ENCODE measurements at regions not wholly inside any gene's neighbourhood (a gene's known extent, or its start where the extent isn't known, plus 50 kb on each side); places are given as distances from the start of the nearest gene placed in this dataset.

GRCh38 chr15:29490747-29491471 is 221.3 kb upstream of the NSMCE3 start:
- DNase-seq (ENCODE audit: low spot score), result no peak

- DNase-seq (ENCODE audit: low spot score), result no peak
These were observed 211.3 kb upstream of the NSMCE3 start for GRCh38 chr15:29480949-29481348.

- no peak for DNase-seq (ENCODE audit: low spot score)
These were observed 210.7 kb upstream of the NSMCE3 start for GRCh38 chr15:29480278-29480677.

- DNase-seq (ENCODE audit: low spot score), result no peak
These were observed 207.6 kb upstream of the NSMCE3 start for GRCh38 chr15:29477256-29477655.

GRCh38 chr15:29476503-29477080 is 207.0 kb upstream of the NSMCE3 start:
- DNase-seq (ENCODE audit: low spot score), result no peak

- DNase-seq (ENCODE audit: low spot score), result no peak
These were observed 205.5 kb upstream of the NSMCE3 start for GRCh38 chr15:29475096-29475495.

DNA sequence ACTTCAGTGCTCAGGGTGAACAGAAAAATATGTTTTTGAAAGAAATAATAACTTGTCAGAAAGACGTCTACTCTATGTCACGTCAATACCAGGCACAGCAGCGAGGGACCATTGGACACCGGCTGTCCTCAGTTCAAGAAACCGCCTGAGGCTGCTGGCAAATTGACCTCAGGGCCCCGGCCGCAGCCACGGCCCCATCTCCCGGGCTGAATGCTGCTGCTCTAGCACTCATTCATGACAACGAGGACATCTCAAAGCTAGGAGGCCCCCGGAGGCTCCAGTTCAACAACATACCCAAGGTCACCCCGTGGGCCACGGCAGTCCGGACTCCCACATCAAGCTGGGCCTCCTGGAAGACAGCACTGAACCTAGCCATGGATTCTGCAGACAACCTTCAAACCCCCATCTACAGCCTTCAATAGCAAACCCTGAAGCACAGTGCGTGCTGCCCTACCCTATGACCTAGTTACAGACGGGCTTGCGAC is 204.0 kb upstream of the NSMCE3 start:
- DNase-seq (ENCODE audit: low spot score), result no peak

DNA sequence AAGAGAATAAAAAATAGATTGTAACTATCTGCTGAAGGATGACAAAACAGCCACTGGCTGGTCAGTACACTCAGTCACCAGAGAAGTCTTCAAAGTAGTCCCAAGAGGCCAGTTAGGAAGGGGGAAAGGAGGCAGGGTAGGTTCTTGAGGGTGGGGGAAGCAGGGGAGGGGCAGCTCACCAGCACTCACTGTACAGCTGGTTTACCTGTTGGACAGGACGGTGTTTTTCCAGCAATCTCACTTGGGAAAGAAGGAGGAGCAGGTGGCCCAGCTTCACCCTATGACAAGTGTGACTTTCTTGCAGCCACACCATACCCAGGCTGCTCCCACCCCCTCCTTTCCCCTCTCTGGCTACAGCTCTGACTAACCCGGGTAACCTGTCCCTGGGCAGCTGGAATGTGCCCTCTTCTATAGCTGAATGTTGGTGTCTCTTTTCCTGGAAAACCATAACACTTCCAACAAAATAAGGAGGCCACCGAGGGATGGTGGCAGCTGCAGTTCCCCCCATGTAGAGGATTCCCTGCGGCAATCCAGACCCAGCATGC is 203.4 kb upstream of the NSMCE3 start:
- DNase-seq (ENCODE audit: low spot score), result no peak

GRCh38 chr15:29471757-29472156 is 202.1 kb upstream of the NSMCE3 start:
- DNase-seq (ENCODE audit: low spot score), result no peak

DNA sequence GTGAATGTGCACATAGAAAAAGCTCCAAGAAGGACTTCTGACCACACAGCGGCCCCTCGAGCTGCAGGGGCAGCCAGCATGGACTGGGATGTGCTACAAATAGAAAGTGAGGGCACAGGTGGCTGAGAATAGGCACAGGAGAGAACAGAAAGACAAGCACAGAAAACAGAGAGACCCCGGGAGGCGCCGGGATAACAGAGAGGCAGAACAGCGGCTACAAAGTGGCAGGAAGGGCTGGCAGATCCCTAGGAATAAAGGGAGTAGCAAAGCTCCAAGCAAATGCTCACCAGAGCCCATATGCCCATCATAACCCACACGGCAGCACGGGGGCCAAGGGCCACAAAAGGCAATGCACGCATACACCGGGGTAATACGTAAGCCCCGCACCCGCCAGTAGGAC is 201.7 kb upstream of the NSMCE3 start:
- DNase-seq (ENCODE audit: low spot score), result no peak

GRCh38 chr15:29470794-29471193 is 201.2 kb upstream of the NSMCE3 start:
- no peak for DNase-seq (ENCODE audit: low spot score)

GRCh38 chr15:29470311-29470710 is 200.7 kb upstream of the NSMCE3 start:
- DNase-seq (ENCODE audit: low spot score), result no peak

- no peak for DNase-seq (ENCODE audit: low spot score)
These were observed 199.3 kb upstream of the NSMCE3 start for GRCh38 chr15:29468899-29469298.

GRCh38 chr15:29467091-29467490 is 197.5 kb upstream of the NSMCE3 start:
- DNase-seq (ENCODE audit: low spot score), result no peak

GRCh38 chr15:29466292-29466691 is 196.7 kb upstream of the NSMCE3 start:
- DNase-seq (ENCODE audit: low spot score), result no peak

DNA sequence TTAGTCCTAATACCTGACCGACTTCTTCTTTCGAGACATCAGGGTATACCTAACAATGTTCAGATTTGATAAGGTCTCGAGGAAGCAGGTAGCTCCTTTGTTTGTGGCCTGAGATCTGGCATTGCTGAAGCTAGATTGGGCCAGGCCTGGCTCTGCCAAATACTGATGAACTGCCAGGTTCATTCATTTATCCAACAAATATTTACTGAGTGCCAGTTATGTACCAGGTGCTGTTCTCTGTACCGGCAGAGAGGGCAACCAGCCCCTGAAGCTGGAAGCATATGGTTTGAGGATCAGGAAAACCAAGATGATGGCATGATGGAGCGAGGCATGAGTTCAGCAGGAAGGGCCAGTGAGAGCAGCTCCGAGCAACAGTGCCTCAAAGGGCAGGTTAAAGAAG is 196.2 kb upstream of the NSMCE3 start:
- DNase-seq (ENCODE audit: low spot score), result no peak

GRCh38 chr15:29465196-29465595 is 195.6 kb upstream of the NSMCE3 start:
- DNase-seq (ENCODE audit: low spot score), result no peak

DNA sequence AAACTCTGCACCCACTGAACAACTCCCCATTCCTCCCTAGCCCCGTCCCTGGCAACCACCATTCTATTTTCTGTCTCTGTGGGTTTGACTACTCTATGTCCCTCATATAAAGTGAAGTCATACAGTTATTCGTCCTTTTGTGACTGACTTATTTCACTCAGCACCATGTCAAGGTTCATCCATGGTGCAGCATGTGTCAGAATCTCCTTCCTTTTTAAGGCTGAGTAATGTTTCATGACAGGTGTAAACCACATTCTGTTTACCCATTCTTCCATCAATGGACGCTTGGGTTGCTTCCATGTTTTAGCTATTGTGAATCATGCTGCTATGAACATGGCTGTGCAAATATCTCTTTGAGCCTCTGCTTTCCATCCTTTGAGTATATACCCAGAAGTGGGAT is 192.3 kb upstream of the NSMCE3 start:
- no peak for DNase-seq (ENCODE audit: low spot score)

- DNase-seq (ENCODE audit: low spot score), result no peak
These were observed 188.7 kb upstream of the NSMCE3 start for GRCh38 chr15:29458361-29458760.

DNA sequence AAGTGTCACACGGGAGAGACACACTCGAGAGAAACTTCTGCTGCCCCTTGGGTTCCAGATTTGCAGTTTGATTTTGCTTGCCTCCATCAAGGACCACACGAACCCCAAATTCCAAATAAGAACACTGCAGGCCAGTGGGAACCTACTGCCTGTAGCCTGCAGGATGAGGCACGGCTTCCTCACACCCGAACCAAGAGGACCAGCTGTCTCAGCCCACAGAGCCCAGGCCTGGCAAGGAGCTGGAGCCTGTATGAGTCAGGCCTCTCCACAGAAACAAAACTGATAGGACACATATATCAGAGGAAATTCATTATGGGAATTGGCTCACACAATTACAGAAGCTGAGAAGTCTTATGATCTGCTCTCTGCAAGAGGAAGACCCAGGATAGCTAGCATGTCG is 188.1 kb upstream of the NSMCE3 start:
- DNase-seq (ENCODE audit: low spot score), result no peak

- no peak for DNase-seq (ENCODE audit: low spot score)
These were observed 187.3 kb upstream of the NSMCE3 start for GRCh38 chr15:29456964-29457363.

- DNase-seq (ENCODE audit: low spot score), result no peak
These were observed 186.6 kb upstream of the NSMCE3 start for GRCh38 chr15:29456255-29456654.

GRCh38 chr15:29455530-29455929 is 185.9 kb upstream of the NSMCE3 start:
- no peak for DNase-seq (ENCODE audit: low spot score)

- DNase-seq (ENCODE audit: low spot score), result no peak
These were observed 185.4 kb upstream of the NSMCE3 start for GRCh38 chr15:29455055-29455454.

Data from AG08396 (cell line).